Thyroid gland (tissue), 4 donors: ENCODE measurements at regions not wholly inside any gene's neighbourhood (a gene's known extent, or its start where the extent isn't known, plus 50 kb on each side); places are given as distances from the start of the nearest gene placed in this dataset.

Experiments used
- DNase-seq, 2 donors: peaks; one replicate each; pipeline ENCODE4 v3.0.0-alpha.2; 2019
- H3K27ac ChIP-seq, 3 donors: fragments of 200-600 bp; sonication (generic); 1 replicate in 2 of 3; 2 replicates in 1 of 3; pipeline ENCODE4 v1.5.1; 2016 to 2019; ENCODE audit warnings: mild to moderate bottlenecking in 1 of 3, moderate library complexity in 1 of 3
- H3K27me3 ChIP-seq: fragments of 200-600 bp; sonication (generic); one replicate; pipeline ENCODE4 v1.5.1; 2019
- H3K36me3 ChIP-seq, 2 donors: fragments of 200-600 bp; sonication (generic); one replicate each; pipeline ENCODE4 v1.5.1; 2016 to 2019
- H3K4me1 ChIP-seq, 2 donors: fragments of 200-600 bp; sonication (generic); one replicate each; pipeline ENCODE4 v1.5.1; 2017 to 2019
- H3K4me3 ChIP-seq, 3 donors: fragments of 200-600 bp; sonication (generic); replicated peaks in 1 of 3; 1 replicate in 2 of 3; 2 replicates in 1 of 3; pipeline ENCODE4 v1.5.1; 2016; ENCODE audit warnings: mild to moderate bottlenecking in 1 of 3
- H3K9me3 ChIP-seq: fragments of 200-600 bp; sonication (generic); one replicate; pipeline ENCODE4 v1.5.1; 2017
- CTCF ChIP-seq, 6 experiments: fragments of 200-600 bp in 3 of 6; fragments of 450-650 bp in 3 of 6; sonication (generic) in 3 of 6; IDR thresholded peaks; one replicate each; pipeline ENCODE4 v1.5.1; 2016 to 2019; ENCODE audit warnings: antibody characterized with exemption in 6 of 6, mild to moderate bottlenecking in 2 of 6, inconsistent platforms in 1 of 6, moderate library complexity in 1 of 6
- POLR2A ChIP-seq, 2 donors: fragments of 450-650 bp; IDR thresholded peaks; one replicate each; pipeline ENCODE4 v1.6.1; 2017; ENCODE audit warnings: antibody characterized with exemption in 2 of 2, mild to moderate bottlenecking in 2 of 2, moderate library complexity in 1 of 2
- WGBS, 2 donors: methylation state at CpG; one replicate each; pipeline ENCODE4 v1.1.5; 2017; 5-methylcytosine and 5-hydroxymethylcytosine counted together
- intact Hi-C: fragments of 100-400 bp; cut with DNase I; formaldehyde crosslinking; loops from one replicate; pipeline ENCODE4 v1.15.1; 2023

GRCh38 chr16:5378531-5378930 is 280.9 kb upstream of the EEF2KMT start:
- 90 to 96% methylated on average over 3 to 4 of the region's 4 CpGs for WGBS, 2 donors
- H3K27ac ChIP-seq, result no peak overlapping the region
- no peak for TF ChIP-seq POLR2A (IDR thresholded peaks at IDR 0.05)
- TF ChIP-seq CTCF (IDR thresholded peaks at IDR 0.05), result no peak
- H3K27me3 ChIP-seq, result no peaks in the 10 kb centered on the region
- no peak for DNase-seq
- no peaks in the 10 kb centered on the region for H3K4me1 ChIP-seq
- no peaks in the 10 kb centered on the region for H3K9me3 ChIP-seq
- H3K36me3 ChIP-seq, result no peaks in the 10 kb centered on the region
- H3K4me3 ChIP-seq, result no peak overlapping the region
- intact Hi-C loops, result no loop called here

- no peak for DNase-seq
- TF ChIP-seq CTCF (IDR thresholded peaks at IDR 0.05) (no peak), POLR2A (IDR thresholded peaks at IDR 0.05) (no peak)
- H3K4me1 ChIP-seq, result no peaks in the 10 kb centered on the region
- intact Hi-C loops, result no loop called here
- H3K36me3 ChIP-seq, result no peaks in the 10 kb centered on the region
- H3K4me3 ChIP-seq, result no peak overlapping the region
- WGBS, 2 donors, result 36 to 45% methylated on average over 10 of the region's 10 CpGs
- no peaks in the 10 kb centered on the region for H3K9me3 ChIP-seq
- no peak overlapping the region for H3K27ac ChIP-seq
- H3K27me3 ChIP-seq, result no peaks in the 10 kb centered on the region
Observed at GRCh38 chr16:5377280-5377898, 279.8 kb upstream of the EEF2KMT start.

GRCh38 chr16:5374184-5374583 is 276.6 kb upstream of the EEF2KMT start:
- Histone ChIP-seq H3K4me1 (no peaks in the 10 kb centered on the region), H3K27ac (no peak overlapping the region), H3K9me3 (no peaks in the 10 kb centered on the region), H3K4me3 (no peak overlapping the region), H3K27me3 (no peaks in the 10 kb centered on the region), H3K36me3 (no peaks in the 10 kb centered on the region)
- DNase-seq, result no peak
- no peak for TF ChIP-seq CTCF (IDR thresholded peaks at IDR 0.05)
- TF ChIP-seq POLR2A (IDR thresholded peaks at IDR 0.05), result no peak
- 71 to 81% methylated on average over 4 of the region's 4 CpGs for whole genome bisulfite sequencing, 2 donors
- intact Hi-C loops, result no loop called here

- intact Hi-C loops, result no loop called here
- no peak for DNase-seq
- Histone ChIP-seq H3K4me3 (no peak overlapping the region), H3K4me1 (no peaks in the 10 kb centered on the region), H3K36me3 (no peaks in the 10 kb centered on the region), H3K9me3 (no peaks in the 10 kb centered on the region), H3K27me3 (no peaks in the 10 kb centered on the region), H3K27ac (no peak overlapping the region)
- WGBS, 2 donors, result 90 to 92% methylated on average over 7 of the region's 7 CpGs
- TF ChIP-seq POLR2A (IDR thresholded peaks at IDR 0.05) (no peak), CTCF (IDR thresholded peaks at IDR 0.05) (no peak)
Observed at GRCh38 chr16:5367951-5368350, 270.4 kb upstream of the EEF2KMT start.

- H3K4me3 ChIP-seq, result no peak overlapping the region
- no peak overlapping the region for H3K27ac ChIP-seq
- TF ChIP-seq CTCF (IDR thresholded peaks at IDR 0.05) (no peak), POLR2A (IDR thresholded peaks at IDR 0.05) (no peak)
- intact Hi-C loops, result no loop called here
- H3K36me3 ChIP-seq, result no peaks in the 10 kb centered on the region
- no peak for DNase-seq
- no peaks in the 10 kb centered on the region for H3K4me1 ChIP-seq
- no peaks in the 10 kb centered on the region for H3K27me3 ChIP-seq
- H3K9me3 ChIP-seq, result no peaks in the 10 kb centered on the region
- 73 to 75% methylated on average over 4 of the region's 4 CpGs for WGBS, 2 donors
Observed at GRCh38 chr16:5366126-5366525, 268.5 kb upstream of the EEF2KMT start.
